KOPT-K1 (cell line): ENCODE measurements at regions not wholly inside any gene's neighbourhood (a gene's known extent, or its start where the extent isn't known, plus 50 kb on each side); places are given as distances from the start of the nearest gene placed in this dataset.
"Not testable (repeated sequence)": the region's sequence is repeated elsewhere in the genome, so short reads cannot be mapped to it uniquely, and the experiment has no call there.

Experiments
- H3K27ac ChIP-seq: fragments of 200-600 bp; sonication (generic); 2 replicates; pipeline ENCODE4 v1.5.1; 2016; ENCODE audit warnings: antibody characterized with exemption, mild to moderate bottlenecking, low read depth, low read length; ENCODE audit not compliant: poor library complexity, severe bottlenecking
- H3K36me3 ChIP-seq: fragments of 200-600 bp; sonication (generic); 2 replicates; pipeline ENCODE4 v1.5.1; 2017; ENCODE audit warnings: antibody characterized with exemption, mild to moderate bottlenecking, low read length, moderate library complexity; ENCODE audit not compliant: insufficient read depth
- H3K9me3 ChIP-seq: fragments of 200-600 bp; sonication (generic); 2 replicates; pipeline ENCODE4 v1.5.1; 2017; ENCODE audit warnings: antibody characterized with exemption, low read length, mild to moderate bottlenecking; ENCODE audit not compliant: insufficient read depth, poor library complexity, severe bottlenecking

GRCh38 chr2:87276673-87277072, 255.0 kb upstream of the PLGLB1 start:
- H3K36me3 ChIP-seq, H3K27ac ChIP-seq, H3K9me3 ChIP-seq: not testable (repeated sequence)

DNA sequence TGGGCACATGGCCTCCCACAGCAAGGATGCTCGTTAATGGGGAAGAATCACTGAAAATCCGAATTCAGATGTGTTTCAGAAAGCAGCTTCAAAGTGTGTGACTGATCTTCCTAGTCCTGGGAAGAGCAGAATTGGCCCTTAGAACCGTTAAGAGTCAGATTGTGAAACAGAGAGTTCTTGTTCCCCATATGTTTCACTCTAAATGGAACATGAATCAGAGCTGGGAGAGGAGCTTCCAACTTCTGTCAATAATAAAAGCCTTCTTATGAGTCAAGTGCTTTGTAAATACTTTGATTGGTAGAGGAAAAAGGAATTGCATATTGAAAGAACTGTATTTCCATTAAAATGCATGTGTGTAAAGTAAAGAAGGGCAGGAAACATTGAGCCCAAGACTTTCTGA, 256.1 kb upstream of the PLGLB1 start:
- H3K9me3 ChIP-seq, H3K36me3 ChIP-seq, H3K27ac ChIP-seq: not testable (repeated sequence)

- not testable (repeated sequence) for H3K36me3 ChIP-seq, H3K9me3 ChIP-seq, H3K27ac ChIP-seq
Observed at GRCh38 chr2:87280596-87281355, 259.1 kb upstream of the PLGLB1 start.

DNA sequence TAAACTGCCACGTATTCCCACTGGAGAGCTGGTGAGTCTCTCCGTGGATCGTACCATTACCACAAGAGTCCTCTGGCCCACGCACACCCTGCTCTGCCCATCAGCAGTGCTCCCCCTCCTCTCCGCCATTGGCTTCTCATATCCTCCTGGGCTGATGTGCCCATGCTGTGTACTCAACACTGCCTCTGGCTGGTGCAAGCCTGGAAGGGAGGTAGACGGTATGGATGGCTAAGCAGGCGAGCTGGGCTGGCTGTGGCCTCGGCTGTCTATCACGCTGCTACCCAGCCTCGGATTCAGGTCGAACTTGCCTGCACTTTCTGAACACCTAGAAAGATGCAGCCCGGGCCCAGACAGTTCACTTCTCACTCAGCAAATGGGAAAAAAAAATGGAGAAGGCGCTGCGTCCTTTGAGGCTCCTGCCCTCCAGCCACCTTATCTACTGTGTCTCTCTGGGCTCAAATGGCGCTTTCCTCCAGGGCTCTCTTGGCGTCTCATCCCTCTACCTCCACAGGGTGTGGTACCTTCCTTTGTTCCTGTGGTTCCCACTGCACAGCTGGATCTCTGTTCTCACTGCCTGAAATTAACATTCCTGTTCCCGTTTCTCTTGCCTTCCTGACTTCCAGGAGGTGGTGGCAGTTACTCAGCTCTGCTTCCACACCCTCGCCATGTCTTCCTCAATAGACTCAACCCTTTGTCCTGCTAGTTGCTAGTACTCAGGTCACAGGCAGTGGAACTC, 262.3 kb upstream of the PLGLB1 start:
- not testable (repeated sequence) for H3K36me3 ChIP-seq, H3K9me3 ChIP-seq, H3K27ac ChIP-seq

DNA sequence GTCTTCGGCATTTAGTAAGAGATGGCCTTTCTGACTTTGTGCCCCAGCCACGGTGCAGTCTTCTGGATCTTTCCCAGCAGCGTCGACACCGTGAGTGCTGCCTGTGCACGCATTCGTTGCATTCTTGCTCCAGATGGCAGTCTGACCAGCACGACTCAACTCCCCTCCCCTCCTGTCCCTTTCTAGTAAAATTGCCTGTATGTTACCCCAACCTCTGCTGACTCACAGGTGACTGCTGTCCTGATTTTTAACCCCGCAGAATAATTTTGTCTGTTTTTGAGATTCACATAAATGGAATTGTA, 262.8 kb upstream of the PLGLB1 start:
- not testable (repeated sequence) for H3K27ac ChIP-seq, H3K36me3 ChIP-seq, H3K9me3 ChIP-seq

DNA sequence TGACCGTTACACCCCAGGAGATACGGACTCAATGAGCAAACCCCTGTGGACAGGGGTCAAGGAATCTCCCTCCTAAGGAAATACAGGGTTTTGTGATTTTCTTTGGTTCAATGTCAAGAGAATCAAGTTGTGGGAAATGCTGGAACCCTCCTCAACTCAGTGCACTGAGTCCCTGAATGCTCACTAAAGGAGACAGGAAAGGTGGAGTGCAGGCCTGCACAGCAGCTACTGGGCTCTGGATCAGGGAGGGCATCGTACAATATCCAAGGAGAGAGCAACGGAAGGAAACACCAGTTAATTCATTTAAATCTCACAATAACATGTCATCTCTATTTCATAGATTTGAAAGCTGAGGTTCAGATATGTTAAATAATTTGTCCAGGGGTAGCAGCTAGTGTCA, 263.5 kb upstream of the PLGLB1 start:
- H3K36me3 ChIP-seq, H3K27ac ChIP-seq, H3K9me3 ChIP-seq: not testable (repeated sequence)

DNA sequence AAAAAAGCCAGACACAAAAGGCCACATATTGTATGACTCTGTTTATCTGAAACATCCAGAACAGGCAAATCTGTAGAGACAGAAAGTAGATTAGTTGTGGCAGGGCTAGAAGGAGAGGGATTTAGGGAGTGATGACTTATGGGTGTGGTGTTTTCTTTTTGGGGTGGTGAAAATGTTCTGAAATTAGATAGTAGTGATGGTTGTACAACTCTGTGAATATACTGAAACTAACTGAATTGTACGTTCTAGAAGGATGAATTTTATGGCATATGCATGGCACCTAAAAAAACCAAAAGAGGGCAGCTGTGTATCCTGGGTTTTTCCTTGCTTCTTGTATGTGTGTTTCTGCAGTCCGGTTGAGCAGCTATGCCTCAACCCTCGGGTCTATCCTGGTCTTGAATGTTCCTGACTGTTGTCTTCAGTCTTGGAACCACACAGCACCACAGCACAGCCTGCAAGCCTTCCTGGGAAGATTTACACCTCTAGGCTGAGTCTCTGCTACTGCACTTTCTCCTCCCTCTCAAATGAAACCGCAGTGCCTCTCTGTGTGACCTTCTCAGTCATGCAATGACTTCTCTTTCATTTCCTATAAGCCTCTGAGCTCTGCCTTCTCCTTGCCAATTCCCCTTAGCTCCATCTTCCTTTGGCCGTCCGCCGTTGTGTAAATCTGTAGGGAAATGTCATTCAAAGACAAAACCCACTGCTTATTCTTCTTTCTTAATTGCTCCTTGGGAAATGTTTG, 269.1 kb upstream of the PLGLB1 start:
- H3K27ac ChIP-seq = not testable (repeated sequence)

DNA sequence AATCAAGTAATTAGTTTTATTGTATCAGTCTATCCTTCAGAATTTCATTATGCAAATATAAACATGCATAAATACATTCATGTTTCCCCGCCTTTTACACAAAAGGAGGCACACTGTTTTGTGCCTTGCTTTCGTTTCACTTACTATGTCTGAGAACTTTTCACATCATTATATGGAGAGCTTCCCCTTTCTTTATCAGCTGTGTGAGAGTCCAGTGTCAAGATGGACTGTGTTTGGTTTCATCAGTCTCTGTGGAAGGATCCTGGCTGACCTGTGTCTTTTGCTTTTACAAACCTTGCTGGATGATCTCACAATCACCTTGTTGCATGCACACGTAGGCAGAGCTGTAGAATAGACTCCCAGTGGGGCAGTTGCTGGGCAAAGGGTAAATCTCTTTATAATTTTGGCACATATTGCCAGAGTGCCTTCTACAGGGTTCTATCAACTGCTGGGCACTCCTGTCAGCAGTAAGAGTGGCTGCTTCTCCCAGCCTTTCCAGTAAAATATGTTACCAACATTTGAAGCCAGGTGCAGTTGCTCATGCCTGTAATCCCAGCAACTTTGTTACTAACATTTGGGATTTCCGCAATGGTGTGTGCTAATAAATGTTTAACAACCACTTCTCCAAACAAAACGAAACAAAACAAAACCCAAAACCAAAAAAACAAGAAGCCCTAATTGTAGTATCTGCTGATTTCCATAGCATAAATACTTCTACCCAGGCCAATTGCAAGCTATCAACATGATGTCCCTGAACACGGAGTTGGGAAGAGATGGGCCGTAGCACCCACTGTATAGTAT, 270.0 kb upstream of the PLGLB1 start:
- not testable (repeated sequence) for H3K27ac ChIP-seq, H3K9me3 ChIP-seq, H3K36me3 ChIP-seq

More for the DNA sequence above, 269.1 kb upstream of the PLGLB1 start:
- H3K36me3 ChIP-seq, H3K9me3 ChIP-seq: not testable (repeated sequence)

- H3K9me3 ChIP-seq, H3K36me3 ChIP-seq, H3K27ac ChIP-seq: not testable (repeated sequence)
Observed at GRCh38 chr2:87293931-87294594, 272.4 kb upstream of the PLGLB1 start.

DNA sequence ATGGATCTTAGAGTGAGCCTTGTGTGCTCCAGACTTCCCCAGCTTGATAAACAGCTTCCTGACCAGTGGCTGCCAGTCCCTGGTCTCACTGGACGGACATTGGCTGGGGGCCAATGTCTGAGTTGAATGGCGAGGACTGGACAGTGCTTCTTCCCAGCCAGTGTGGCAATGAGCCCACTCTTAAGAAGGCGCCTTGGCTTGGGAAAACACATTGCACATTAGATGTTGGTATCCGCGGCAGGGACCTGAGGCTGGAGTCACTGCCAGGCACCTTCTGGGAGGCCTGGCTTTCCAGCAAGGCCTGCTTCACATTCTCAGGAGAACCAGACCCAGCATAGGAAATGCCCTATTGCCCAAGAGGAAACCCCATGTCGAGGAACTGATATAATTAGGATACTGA, 273.5 kb upstream of the PLGLB1 start:
- H3K27ac ChIP-seq, H3K9me3 ChIP-seq, H3K36me3 ChIP-seq: not testable (repeated sequence)

- H3K9me3 ChIP-seq, H3K27ac ChIP-seq, H3K36me3 ChIP-seq: not testable (repeated sequence)
Observed at GRCh38 chr2:87301349-87301748, 279.7 kb upstream of the PLGLB1 start.

GRCh38 chr2:87301871-87302270, 280.2 kb upstream of the PLGLB1 start:
- not testable (repeated sequence) for H3K36me3 ChIP-seq, H3K27ac ChIP-seq, H3K9me3 ChIP-seq

DNA sequence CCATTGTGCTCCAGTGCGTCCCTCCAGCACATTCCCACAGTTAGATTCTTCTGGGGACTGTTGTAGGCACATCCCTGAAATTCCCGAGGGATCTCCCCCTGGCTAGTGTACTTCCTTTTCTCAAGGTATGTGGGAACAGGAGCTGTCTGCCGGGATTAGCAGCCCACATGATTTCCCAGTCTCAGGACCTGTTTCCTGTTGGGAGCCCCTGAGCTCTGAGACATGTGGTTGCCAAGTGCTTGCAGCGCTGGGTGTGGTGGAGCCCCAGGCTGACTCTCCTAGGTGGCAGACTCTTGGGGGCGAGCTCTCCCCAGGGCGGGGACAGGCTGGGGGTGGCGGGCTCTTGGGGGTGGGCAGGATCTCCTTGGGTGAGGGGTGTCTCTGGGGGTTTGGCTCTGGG, 287.0 kb upstream of the PLGLB1 start:
- H3K9me3 ChIP-seq, H3K27ac ChIP-seq, H3K36me3 ChIP-seq: not testable (repeated sequence)

GRCh38 chr2:87309785-87310184, 288.1 kb upstream of the PLGLB1 start:
- not testable (repeated sequence) for H3K27ac ChIP-seq, H3K9me3 ChIP-seq, H3K36me3 ChIP-seq
